ENCODE measurements at regions not wholly inside any gene's neighbourhood (a gene's known extent, or its start where the extent isn't known, plus 50 kb on each side); places are given as distances from the start of the nearest gene placed in this dataset.

DNA sequence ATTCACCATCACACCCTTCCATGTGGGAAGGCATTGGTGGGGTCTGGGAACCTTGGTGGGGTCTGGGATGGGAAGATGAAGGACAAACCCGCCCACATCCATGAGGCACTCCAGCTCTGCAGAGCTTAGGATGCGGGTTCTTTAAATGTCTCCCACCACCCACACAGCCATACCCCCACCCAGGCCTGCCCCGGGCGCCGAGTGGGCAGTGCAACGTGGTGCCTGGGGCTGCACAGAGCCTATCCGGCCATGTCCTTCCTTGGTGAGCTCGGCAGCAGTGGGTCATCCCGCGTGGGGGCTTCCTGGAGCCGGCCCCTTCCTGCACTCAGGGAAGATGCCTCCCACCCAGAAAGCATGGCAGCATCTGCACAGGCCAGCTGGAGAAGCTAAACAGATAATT is 163.5 kb upstream of the TCERG1L start:
- ATAC-seq: no peak
- no peak for DNase-seq
- intact Hi-C loops (cut with DNase I, micrococcal nuclease): no loop called here

DNA sequence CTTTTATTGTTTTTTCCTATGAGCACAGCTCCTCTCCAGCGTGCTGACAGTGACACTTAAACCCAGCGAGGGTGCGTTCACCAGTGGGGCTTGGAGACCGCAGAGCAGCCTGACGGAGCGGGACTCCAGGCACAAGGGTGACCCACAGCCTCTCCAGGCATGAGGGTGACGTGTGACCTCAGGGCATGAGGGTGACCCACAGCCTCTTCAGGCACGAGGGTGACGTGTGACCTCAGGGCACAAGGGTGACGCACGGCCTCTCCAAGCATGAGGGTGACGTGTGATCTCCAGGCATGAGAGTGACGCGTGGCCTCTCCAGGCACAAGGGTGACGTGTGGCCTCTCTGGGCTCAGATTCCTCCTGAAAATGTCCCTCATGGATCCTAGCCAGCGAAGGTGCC is 164.3 kb upstream of the TCERG1L start:
- intact Hi-C loops (cut with DNase I, micrococcal nuclease): no loop called here
- ATAC-seq (no peak), DNase-seq (no peak)

DNA sequence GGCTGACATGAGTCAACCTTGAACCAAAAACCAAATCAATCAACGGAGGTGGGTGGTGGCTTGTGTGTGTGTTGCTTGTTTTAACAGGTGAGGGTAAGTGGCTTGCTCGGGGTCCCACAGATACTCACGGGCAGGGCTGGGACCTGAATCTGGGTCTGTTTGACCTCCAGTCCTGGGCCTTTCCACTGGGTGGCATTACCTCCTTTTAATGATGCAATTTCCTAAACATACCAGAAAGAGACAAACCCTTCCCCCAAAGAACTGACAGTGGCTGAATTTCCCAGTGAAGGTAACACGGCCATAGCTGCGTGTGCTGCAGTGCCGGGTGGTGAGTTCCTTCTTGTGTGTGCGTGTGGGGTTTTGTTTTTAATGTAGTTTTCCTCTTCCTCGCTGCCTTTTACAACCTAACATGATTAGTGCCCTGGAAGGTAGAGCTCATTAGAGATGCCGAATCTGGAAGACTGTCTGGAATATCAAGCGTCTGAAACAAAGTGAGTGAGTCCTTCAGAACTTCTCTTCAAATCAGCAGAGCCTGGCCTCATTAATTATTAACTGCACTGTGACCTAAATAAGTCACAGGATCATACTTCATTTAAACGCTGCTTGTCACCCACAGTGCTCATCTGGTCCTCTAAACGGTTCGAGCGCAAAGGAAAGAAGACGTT is 166.1 kb upstream of the TCERG1L start:
- DNase-seq (no peak), ATAC-seq (no peak)
- intact Hi-C loops (cut with DNase I, micrococcal nuclease): no loop called here

DNA sequence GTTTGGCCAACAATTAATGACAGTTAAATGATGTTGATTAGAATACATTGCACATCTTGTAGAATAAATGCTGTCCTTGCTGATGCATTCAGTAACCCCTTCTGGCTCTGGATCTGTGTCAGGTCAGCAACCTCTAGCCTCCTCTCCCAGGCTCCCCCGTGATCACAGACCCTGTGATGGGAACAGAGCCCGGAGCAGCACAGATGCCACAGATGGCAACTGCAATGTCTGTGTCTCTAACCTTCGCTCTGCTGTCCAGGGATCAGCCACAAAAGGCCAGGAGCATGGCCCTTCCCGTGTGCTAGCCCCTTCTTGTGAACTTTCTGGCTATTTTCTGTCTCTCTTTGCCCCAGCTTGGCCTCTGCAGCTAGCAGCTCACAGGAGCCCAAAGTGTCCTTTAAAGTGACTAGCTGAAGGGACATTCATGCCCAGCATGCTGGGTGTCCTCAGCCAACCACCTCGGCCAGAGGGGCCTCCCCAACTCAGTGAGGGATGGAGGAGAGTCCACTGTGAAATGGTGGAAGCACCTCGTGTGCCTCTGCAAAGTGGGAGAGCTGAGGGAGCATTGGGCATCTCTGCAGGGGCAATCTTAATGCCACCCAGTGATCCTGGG is 167.0 kb upstream of the TCERG1L start:
- no peak for ATAC-seq
- intact Hi-C loops (cut with DNase I, micrococcal nuclease): no loop called here

DNA sequence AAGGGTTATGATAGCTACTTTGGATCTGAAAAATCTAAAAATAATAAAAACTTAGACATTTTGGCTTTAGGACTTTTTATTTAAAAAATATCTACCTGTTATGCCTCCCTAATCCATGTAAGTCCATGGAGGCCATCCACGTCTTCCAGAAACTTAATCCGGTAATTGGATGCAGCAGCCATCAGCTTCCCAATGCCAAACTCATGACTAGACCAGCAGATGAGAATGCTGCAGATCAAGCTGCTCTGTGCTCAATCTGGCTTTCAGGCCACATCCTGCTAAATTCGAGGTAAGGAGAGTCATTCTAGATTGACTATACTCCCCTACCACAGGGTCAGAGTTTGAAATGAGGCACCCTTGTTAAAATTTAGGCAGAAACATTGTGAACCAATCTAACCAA is 168.5 kb upstream of the TCERG1L start:
- DNase-seq (no peak), ATAC-seq (no peak)
- intact Hi-C loops (cut with DNase I, micrococcal nuclease): no loop called here

More for the DNA sequence above, 167.0 kb upstream of the TCERG1L start:
- no peak for DNase-seq

DNA sequence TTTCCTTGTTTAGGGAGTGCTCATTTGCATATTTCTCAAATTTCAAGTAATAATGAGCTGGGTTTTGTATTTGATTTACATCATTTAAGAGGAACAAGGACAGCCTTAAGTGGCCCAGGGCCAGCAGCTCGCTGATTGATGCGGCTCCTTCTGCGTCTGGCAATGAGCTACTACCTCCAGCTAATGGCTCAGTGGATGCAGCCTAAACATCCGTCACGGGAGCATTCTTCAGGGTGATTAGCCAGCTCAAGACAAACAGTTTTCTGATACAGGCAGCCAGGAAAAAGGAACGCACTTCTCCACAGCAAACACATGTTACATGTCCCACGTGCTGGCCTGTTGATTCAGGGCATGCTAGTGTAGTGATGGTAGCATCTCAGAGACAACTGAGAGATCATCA is 169.3 kb upstream of the TCERG1L start:
- intact Hi-C loops (cut with DNase I, micrococcal nuclease): no loop called here
- ATAC-seq: no peak
- no peak for DNase-seq

DNA sequence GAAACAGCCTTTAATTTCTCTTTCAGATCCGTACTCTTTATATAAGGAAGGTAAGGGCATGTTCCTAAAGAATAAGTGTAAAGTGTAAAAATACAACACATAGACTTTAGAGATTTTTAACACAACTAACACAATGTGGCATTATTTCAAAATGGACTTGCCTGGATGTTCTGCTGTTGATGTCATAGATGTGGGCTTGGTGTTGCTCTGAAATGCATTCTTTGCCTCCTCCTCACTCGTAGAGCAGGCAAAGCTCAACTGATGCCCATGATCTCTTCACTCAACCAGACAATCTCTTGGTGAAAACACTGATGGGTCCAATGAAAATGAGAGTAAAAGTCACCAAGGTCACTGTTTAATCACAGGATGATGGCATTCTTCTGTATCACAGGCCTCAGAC is 174.2 kb upstream of the TCERG1L start:
- intact Hi-C loops (cut with DNase I, micrococcal nuclease): no loop called here
- ATAC-seq (no peak), DNase-seq (no peak)

DNA sequence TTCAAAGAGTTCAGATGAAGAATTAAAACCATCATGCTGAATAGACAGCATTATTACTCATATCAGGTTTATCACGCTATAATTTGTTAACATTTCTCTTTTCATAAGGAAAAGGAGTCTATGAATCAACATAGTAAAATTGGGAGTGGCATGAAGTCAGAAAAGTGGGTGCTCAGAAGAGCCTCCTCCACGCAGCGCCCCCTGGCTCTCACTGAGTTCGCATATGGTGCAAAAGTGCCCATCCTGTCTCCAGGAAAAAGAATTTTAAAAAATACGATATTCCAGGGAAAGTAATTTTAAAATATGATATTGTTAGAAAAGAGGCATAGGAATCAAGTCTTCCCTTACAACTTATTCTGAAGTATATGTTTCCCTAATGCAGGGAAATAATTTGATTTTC is 176.3 kb upstream of the TCERG1L start:
- intact Hi-C loops (cut with DNase I, micrococcal nuclease): no loop called here
- ATAC-seq: no peak
- DNase-seq: no peak

DNA sequence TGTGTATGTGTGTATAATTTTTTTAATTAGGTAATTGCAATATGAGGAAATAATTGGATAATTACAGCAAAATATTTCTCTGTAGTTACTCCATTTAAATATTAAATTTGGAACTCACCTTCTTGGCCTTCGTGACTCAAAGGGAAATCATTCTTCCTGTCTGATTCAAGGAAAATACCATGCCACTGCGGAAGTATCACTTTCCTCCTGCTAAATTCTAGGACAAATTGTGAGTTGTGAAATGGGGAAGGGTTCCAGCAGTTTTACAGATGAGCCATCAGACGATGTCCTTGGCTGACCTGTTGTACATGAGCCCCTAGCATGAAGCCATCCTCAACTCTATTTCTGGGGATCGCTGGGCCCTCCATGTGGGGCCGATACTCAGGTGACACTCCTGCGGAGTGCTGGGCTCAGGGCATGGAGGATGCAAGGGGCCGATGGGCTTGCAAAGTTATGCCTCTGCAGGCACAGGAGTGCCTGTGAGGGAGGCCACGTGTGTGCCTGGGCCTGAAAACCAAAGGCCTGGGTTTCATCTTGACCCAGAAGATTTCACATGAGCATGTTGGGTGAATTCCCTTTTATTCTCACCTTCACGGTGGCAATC is 179.6 kb upstream of the TCERG1L start:
- ATAC-seq (no peak), DNase-seq (no peak)
- intact Hi-C loops (cut with DNase I, micrococcal nuclease): no loop called here

DNA sequence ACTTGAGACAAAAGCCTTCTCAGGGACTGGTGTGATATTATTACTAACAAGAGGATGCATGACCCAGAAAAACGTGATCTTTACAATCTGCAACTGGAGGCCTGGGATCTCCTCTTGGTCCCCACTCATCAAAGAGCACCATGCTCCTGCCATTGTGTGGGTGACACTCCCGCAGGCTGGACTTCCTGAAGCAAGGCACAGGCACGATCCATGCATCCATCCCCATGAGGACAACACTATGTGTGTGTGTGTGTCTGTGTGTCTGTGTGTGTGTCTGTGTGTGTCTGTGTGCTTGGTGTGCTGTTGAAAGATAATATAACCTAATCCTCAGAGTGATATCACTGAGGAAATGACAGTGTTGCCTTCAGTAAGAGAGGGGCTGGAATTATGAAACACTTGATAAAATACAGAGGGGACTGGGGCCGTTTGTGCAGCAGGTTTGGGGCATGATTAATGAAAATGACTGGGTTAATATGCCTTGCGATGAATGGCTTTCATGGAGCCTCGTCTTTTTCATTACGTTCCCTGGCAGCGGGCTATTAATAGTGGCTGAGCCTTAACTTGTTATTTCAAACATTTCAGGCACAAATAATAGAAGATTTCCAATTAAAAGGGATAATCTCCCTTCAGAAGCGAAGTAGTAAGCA is 180.8 kb upstream of the TCERG1L start:
- intact Hi-C loops (cut with DNase I, micrococcal nuclease): no loop called here
- DNase-seq: no peak
- ATAC-seq: no peak

DNA sequence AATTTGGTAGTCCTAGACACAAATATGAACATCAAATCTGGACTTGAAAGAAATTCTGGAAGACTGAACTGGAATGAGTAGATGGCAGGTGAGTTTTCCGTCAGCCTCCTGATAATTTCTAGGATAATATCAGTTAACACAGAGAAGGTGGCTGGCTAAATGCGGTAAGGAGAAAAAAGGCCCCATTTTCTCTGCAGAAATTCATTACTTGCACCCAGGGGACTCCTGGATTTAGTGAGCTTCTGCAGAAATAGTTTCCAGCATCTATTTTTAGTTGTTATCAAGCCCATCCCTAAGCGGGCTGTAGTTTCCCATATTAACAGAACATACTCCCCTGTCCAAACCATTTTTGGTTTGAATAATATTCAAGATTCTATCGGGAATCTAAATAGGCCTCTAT is 181.9 kb upstream of the TCERG1L start:
- intact Hi-C loops (cut with DNase I, micrococcal nuclease): no loop called here

DNA sequence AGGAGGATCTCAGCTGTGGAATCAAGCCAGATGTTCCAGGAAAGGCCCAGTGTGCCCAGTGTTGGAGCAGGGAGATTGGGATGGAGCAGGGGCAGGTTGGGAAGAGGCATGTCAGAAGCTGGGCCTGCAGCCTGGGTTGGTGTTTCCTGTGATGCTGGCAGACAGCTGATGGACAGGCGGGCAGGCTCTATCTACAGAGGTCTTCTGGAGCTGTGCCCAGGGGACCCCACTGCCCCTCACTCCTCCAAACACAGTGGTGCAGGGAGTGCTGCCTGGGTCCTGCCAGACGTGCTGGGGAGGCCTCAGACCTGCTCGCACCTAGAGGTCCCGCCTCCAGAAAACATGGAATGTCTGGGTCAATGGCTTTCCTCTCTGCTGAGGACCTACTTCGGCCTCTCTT is 182.9 kb upstream of the TCERG1L start:
- intact Hi-C loops (cut with DNase I, micrococcal nuclease): no loop called here
- DNase-seq: no peak
- ATAC-seq: no peak

More for the DNA sequence above, 181.9 kb upstream of the TCERG1L start:
- ATAC-seq (no peak), DNase-seq (no peak)

DNA sequence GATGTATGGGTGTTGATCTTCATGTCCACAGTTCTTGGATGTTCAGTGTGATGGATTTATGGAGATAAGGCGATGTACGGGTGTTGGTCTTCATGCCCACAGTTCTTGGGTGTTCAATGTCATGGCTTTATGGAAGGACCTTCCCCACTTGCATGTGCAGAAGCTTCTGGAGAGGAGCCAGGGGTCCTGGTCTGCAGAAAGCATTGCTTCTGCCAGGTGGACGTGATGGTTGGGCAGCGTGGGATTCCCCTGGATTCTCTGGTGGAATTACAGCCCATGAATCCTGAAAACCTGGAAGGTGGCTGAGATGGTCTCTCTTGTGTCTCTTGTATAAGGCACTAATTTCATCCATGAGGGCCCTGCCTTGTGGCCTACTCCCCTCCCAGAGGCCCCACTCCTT is 183.7 kb upstream of the TCERG1L start:
- ATAC-seq (no peak), DNase-seq (no peak)
- intact Hi-C loops (cut with DNase I, micrococcal nuclease): no loop called here

DNA sequence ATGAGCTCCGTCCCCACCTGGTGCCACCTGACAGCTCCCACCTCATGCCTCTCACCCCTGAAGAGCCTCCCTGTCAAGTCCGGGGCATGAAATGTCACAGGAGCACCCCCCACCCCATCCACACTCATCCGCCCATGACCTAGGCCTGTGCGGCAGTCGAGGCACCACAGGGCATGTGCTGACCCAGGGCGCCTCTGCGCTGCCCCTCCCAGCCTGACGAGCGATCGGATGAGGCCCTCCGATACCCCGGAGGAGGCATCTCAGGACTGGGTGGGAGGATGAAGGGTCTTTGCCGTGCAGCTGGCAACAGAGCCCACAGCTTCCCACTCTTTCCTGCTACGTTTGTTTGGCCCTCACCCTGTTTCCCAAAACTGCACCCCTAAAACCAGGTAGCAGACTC is 184.4 kb upstream of the TCERG1L start:
- intact Hi-C loops (cut with DNase I, micrococcal nuclease): no loop called here
- DNase-seq: no peak
- no peak for ATAC-seq

DNA sequence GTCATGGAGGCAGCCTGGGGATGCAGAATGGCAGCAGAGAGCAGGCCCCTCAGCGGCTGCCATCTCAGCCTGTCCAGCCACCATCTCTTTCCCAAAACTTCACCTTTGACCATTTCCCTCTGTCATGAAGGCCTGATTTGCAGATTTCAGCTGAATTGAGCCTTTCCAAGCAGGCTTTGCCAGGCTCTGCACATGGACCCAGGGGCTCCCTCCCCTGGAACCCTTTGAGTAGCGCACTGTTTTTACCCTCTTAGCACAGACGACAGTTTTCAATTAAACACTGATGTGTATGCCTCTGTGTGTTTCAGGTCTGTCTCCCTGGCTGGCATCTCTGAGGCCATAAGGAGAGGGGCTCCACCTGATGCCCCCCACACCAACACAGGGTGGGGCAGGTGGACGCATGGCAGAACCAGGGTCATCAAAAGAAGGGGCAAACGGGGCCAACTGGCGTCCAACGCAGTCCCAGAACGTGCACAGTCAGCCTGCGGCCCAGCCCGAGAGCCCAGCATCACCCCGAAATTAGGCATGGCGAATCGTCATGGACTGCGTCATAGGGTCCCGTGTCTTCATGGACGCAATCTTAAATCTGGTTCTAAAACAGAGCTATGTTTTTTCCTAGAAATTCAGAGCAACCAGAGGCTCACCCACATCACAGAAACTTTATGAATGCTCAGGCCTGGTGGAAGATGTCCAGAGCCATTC is 185.0 kb upstream of the TCERG1L start:
- intact Hi-C loops (cut with DNase I, micrococcal nuclease): no loop called here
- DNase-seq: no peak
- no peak for ATAC-seq

DNA sequence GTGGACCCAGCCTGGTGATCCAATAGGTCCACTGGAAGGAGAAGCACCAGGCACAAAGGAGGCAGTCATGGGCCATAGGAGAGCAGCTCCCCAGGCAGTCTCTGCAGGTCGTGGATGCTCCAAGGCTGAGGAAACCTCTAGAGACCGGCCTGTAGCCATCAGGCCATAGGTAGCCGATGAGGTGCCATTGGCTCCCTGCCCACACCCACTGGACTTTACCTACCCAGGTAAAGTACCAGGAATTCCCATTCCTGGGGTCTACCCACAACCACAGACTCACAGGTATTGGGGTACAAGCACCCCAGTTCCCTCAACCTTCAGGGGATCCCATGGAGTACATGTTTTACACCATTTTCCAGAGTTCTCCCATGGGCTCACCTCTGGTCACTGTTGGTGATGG is 188.0 kb upstream of the TCERG1L start:
- DNase-seq: no peak
- ATAC-seq: no peak
- intact Hi-C loops (cut with DNase I, micrococcal nuclease): no loop called here

DNA sequence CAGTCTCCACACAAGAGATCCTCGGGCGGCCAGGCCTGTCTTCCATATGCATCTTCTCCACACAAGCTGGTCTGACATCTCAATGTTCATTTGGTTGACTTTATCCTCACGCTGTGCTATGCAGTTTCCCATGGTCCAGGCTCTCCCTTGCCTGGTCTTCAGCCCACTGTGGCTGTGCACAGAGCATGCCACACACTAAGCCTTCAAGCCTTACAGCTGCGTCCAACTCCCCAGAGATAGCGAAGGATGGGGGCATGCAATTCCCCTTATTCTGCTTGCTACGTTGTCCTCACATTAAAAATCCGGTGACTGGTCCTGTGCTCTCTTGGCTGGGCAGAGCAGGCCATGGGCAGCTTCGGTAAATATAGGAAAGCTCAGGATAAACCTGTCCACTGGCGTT is 188.7 kb upstream of the TCERG1L start:
- ATAC-seq: no peak
- intact Hi-C loops (cut with DNase I, micrococcal nuclease): no loop called here
- DNase-seq: no peak

DNA sequence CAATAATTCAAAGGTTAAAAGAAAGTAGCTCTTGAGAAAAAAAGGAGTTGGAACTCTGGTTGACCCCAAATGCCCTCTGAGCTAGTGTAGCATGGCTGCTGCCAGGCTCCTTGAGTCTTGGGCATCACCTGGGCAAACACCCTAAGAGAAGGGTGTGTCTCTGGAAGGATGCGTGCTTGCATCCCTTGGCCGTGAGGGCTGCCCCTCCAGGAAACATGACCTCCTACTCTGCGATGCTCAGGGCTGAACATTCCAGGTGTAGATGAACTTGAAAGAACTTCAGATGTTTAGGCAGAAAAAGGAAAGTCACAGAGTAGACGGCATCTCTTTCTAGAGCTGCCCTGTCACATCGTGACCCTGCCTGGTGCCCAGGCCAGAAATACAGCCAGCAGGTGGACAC is 189.4 kb upstream of the TCERG1L start:
- intact Hi-C loops (cut with DNase I, micrococcal nuclease): no loop called here
- DNase-seq: no peak
- no peak for ATAC-seq

DNA sequence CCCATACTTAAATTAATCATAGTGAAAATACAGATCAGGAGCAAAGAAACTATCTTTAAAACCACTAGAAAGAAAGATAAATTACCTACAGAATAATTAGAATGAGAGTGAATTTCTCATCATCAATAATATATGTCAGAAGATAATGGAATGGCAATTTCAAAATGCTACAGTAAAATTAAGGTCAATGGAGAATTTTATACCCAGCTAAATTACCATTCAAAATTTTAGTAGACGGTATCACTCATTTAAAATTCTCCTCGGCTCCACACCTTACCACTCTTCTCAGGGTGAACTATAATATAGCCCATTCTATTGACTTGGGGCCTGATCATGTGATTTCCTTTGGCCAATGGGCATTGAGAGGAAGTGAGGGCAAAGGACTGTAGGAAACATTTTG is 192.5 kb upstream of the TCERG1L start:
- DNase-seq (no peak), ATAC-seq (no peak)
- intact Hi-C loops (cut with DNase I, micrococcal nuclease): no loop called here

DNA sequence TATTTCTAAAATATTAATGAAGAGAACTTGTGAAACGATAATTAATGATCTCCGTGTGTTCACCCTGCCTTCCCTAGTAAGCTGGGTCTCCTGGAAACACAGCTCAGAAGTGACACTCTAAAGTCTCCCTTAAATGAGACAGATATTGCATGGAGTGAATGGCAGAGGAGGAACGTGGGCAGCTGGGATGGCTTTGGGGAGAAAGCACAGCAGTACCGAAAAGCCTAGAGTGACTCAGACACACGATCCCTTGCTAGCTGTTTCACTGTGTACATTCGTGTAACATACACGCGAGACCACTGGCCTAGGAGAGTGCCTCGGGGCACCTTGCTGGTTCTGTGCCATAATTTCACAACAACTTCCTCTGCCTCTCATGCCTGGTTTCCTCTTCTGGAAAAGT is 199.9 kb upstream of the TCERG1L start:
- no peak for DNase-seq
- ATAC-seq: no peak
- intact Hi-C loops (cut with DNase I, micrococcal nuclease): no loop called here
